HAP-1 (cell line): ENCODE measurements at regions not wholly inside any gene's neighbourhood (a gene's known extent, or its start where the extent isn't known, plus 50 kb on each side); places are given as distances from the start of the nearest gene placed in this dataset.

ENCODE experiments used
- DNase-seq, 2 experiments: peaks; one replicate each; pipeline ENCODE4 v3.0.0-alpha.2; 2016 to 2020; ENCODE audit warnings: low spot score in 2 of 2
- H3K27me3 ChIP-seq: fragments of 250-450 bp; sonication (Bioruptor Pico); 2 replicates; pipeline ENCODE4 v1.5.1; 2020; ENCODE audit warnings: low read depth, mild to moderate bottlenecking, moderate library complexity
- H3K36me3 ChIP-seq: fragments of 250-450 bp; sonication (Bioruptor Pico); replicated peaks from 2 replicates; pipeline ENCODE4 v1.5.1; 2020; ENCODE audit warnings: mild to moderate bottlenecking
- H3K4me1 ChIP-seq: fragments of 250-450 bp; sonication (Bioruptor Pico); 2 replicates; pipeline ENCODE4 v1.5.1; 2020; ENCODE audit warnings: mild to moderate bottlenecking
- H3K4me3 ChIP-seq: fragments of 250-450 bp; sonication (Bioruptor Pico); 2 replicates; pipeline ENCODE4 v1.5.1; 2020; ENCODE audit warnings: mild to moderate bottlenecking, moderate library complexity
- H3K9me3 ChIP-seq: fragments of 250-450 bp; sonication (Bioruptor Pico); 2 replicates; pipeline ENCODE4 v1.5.1; 2020; ENCODE audit warnings: mild to moderate bottlenecking, moderate library complexity
- in situ Hi-C: fragments of 300-500 bp; cut with MboI; formaldehyde crosslinking; loops from 3 replicates; pipeline ENCODE4 v1.14.3; 2020; ENCODE audit warnings: low sequenced_read_pairs, inconsistent platforms, mixed read lengths

- H3K36me3 ChIP-seq: no peaks in the 10 kb centered on the region
- no peak for DNase-seq
- H3K9me3 ChIP-seq: no peaks in the 10 kb centered on the region
- in situ Hi-C loops: no loop called here
- H3K4me1 ChIP-seq: no peaks in the 10 kb centered on the region
- H3K27me3 ChIP-seq: no peaks in the 10 kb centered on the region
- H3K4me3 ChIP-seq: no peak overlapping the region
Measured at GRCh38 chr2:43040084-43040854, 186.1 kb downstream of the ZFP36L2 start.

- Histone ChIP-seq H3K9me3 (no peaks in the 10 kb centered on the region), H3K4me1 (no peaks in the 10 kb centered on the region), H3K27me3 (no peaks in the 10 kb centered on the region), H3K4me3 (no peak overlapping the region), H3K36me3 (no peaks in the 10 kb centered on the region)
- no peak for DNase-seq
- in situ Hi-C loops: no loop called here
Measured at GRCh38 chr2:43039376-43040080, 186.9 kb downstream of the ZFP36L2 start.

- DNase-seq: no peak
- no peaks in the 10 kb centered on the region for H3K4me1 ChIP-seq
- no peaks in the 10 kb centered on the region for H3K9me3 ChIP-seq
- no peaks in the 10 kb centered on the region for H3K36me3 ChIP-seq
- in situ Hi-C loops: no loop called here
- no peaks in the 10 kb centered on the region for H3K27me3 ChIP-seq
- H3K4me3 ChIP-seq: no peak overlapping the region
Measured at GRCh38 chr2:43038696-43039094, 187.7 kb downstream of the ZFP36L2 start.

GRCh38 chr2:43038034-43038695, 188.2 kb downstream of the ZFP36L2 start:
- DNase-seq: no peak
- Histone ChIP-seq H3K4me1 (no peaks in the 10 kb centered on the region), H3K4me3 (no peak overlapping the region), H3K27me3 (no peaks in the 10 kb centered on the region), H3K36me3 (no peaks in the 10 kb centered on the region), H3K9me3 (no peaks in the 10 kb centered on the region)
- in situ Hi-C loops: no loop called here

- in situ Hi-C loops: no loop called here
- Histone ChIP-seq H3K36me3 (no peaks in the 10 kb centered on the region), H3K27me3 (no peaks in the 10 kb centered on the region), H3K4me1 (no peaks in the 10 kb centered on the region), H3K9me3 (no peaks in the 10 kb centered on the region), H3K4me3 (no peak overlapping the region)
- DNase-seq: no peak
Measured at GRCh38 chr2:43035922-43036321, 190.5 kb downstream of the ZFP36L2 start.

- Histone ChIP-seq H3K9me3 (no peaks in the 10 kb centered on the region), H3K4me3 (no peak overlapping the region), H3K4me1 (no peaks in the 10 kb centered on the region), H3K36me3 (no peaks in the 10 kb centered on the region), H3K27me3 (no peaks in the 10 kb centered on the region)
- no peak for DNase-seq
- in situ Hi-C loops: no loop called here
Measured at GRCh38 chr2:43034921-43035320, 191.5 kb downstream of the ZFP36L2 start.

- H3K9me3 ChIP-seq: no peaks in the 10 kb centered on the region
- in situ Hi-C loops: no loop called here
- no peaks in the 10 kb centered on the region for H3K27me3 ChIP-seq
- H3K36me3 ChIP-seq: no peaks in the 10 kb centered on the region
- DNase-seq: no peak
- H3K4me1 ChIP-seq: no peaks in the 10 kb centered on the region
- no peak overlapping the region for H3K4me3 ChIP-seq
Measured at GRCh38 chr2:43034242-43034619, 192.2 kb downstream of the ZFP36L2 start.

- in situ Hi-C loops: no loop called here
- Histone ChIP-seq H3K27me3 (no peaks in the 10 kb centered on the region), H3K36me3 (no peaks in the 10 kb centered on the region), H3K4me1 (no peaks in the 10 kb centered on the region), H3K4me3 (no peak overlapping the region), H3K9me3 (no peaks in the 10 kb centered on the region)
- no peak for DNase-seq
Measured at GRCh38 chr2:43033466-43034241, 192.8 kb downstream of the ZFP36L2 start.

GRCh38 chr2:43033016-43033270, 193.5 kb downstream of the ZFP36L2 start:
- H3K4me3 ChIP-seq: no peak overlapping the region
- H3K4me1 ChIP-seq: no peaks in the 10 kb centered on the region
- H3K9me3 ChIP-seq: no peaks in the 10 kb centered on the region
- H3K36me3 ChIP-seq: no peaks in the 10 kb centered on the region
- in situ Hi-C loops: no loop called here
- H3K27me3 ChIP-seq: no peaks in the 10 kb centered on the region
- no peak for DNase-seq

- H3K36me3 ChIP-seq: no peaks in the 10 kb centered on the region
- in situ Hi-C loops: no loop called here
- no peaks in the 10 kb centered on the region for H3K27me3 ChIP-seq
- no peak overlapping the region for H3K4me3 ChIP-seq
- H3K4me1 ChIP-seq: no peaks in the 10 kb centered on the region
- no peaks in the 10 kb centered on the region for H3K9me3 ChIP-seq
- no peak for DNase-seq
Measured at GRCh38 chr2:43032213-43033015, 194.0 kb downstream of the ZFP36L2 start.

- DNase-seq: no peak
- H3K9me3 ChIP-seq: no peaks in the 10 kb centered on the region
- H3K4me3 ChIP-seq: no peak overlapping the region
- H3K4me1 ChIP-seq: no peaks in the 10 kb centered on the region
- H3K27me3 ChIP-seq: no peaks in the 10 kb centered on the region
- in situ Hi-C loops: no loop called here
- no peaks in the 10 kb centered on the region for H3K36me3 ChIP-seq
Measured at GRCh38 chr2:43031471-43032212, 194.8 kb downstream of the ZFP36L2 start.

- DNase-seq: no peak
- no peaks in the 10 kb centered on the region for H3K4me1 ChIP-seq
- in situ Hi-C loops: no loop called here
- H3K27me3 ChIP-seq: no peaks in the 10 kb centered on the region
- no peaks in the 10 kb centered on the region for H3K36me3 ChIP-seq
- no peak overlapping the region for H3K4me3 ChIP-seq
- H3K9me3 ChIP-seq: no peaks in the 10 kb centered on the region
Measured at GRCh38 chr2:43030551-43031307, 195.7 kb downstream of the ZFP36L2 start.
